Hepatocyte (in vitro differentiated cells): ENCODE measurements at regions not wholly inside any gene's neighbourhood (a gene's known extent, or its start where the extent isn't known, plus 50 kb on each side); places are given as distances from the start of the nearest gene placed in this dataset.

ENCODE experiments used
- DNase-seq: peaks from one replicate; pipeline ENCODE4 v3.0.0-alpha.2; 2016; ENCODE audit warnings: low spot score
- H2AFZ ChIP-seq: fragments of 200-600 bp; sonication (generic); 2 replicates; pipeline ENCODE4 v1.6.0; 2016; ENCODE audit warnings: antibody characterized with exemption, mild to moderate bottlenecking
- H3K27ac ChIP-seq: fragments of 200-600 bp; sonication (generic); 2 replicates; pipeline ENCODE4 v1.5.1; 2016; ENCODE audit warnings: mild to moderate bottlenecking
- H3K27me3 ChIP-seq: fragments of 200-600 bp; sonication (generic); 2 replicates; pipeline ENCODE4 v1.6.1; 2016
- H3K36me3 ChIP-seq: fragments of 200-600 bp; sonication (generic); replicated peaks from 2 replicates; pipeline ENCODE4 v1.5.1; 2016; ENCODE audit warnings: low read depth; ENCODE audit not compliant: insufficient read depth
- H3K4me1 ChIP-seq: fragments of 200-600 bp; sonication (generic); 2 replicates; pipeline ENCODE4 v1.5.1; 2016; ENCODE audit warnings: mild to moderate bottlenecking, moderate library complexity; ENCODE audit not compliant: insufficient read depth
- H3K4me2 ChIP-seq: fragments of 200-600 bp; sonication (generic); 2 replicates; pipeline ENCODE4 v1.6.0; 2016
- H3K4me3 ChIP-seq: fragments of 200-600 bp; sonication (generic); 2 replicates; pipeline ENCODE4 v1.5.1; 2016; ENCODE audit warnings: mild to moderate bottlenecking
- H3K79me2 ChIP-seq: fragments of 200-600 bp; sonication (generic); 2 replicates; pipeline ENCODE4 v1.6.0; 2017; ENCODE audit warnings: mild to moderate bottlenecking
- H3K9me2 ChIP-seq: fragments of 200-600 bp; sonication (generic); replicated peaks from 2 replicates; pipeline ENCODE4 v1.6.0; 2017; ENCODE audit warnings: mild to moderate bottlenecking; ENCODE audit not compliant: insufficient read depth
- H3K9me3 ChIP-seq: fragments of 200-600 bp; sonication (generic); 2 replicates; pipeline ENCODE4 v1.5.1; 2016; ENCODE audit warnings: low read depth, mild to moderate bottlenecking
- H4K20me1 ChIP-seq: fragments of 200-600 bp; sonication (generic); 2 replicates; pipeline ENCODE4 v1.6.0; 2016; ENCODE audit warnings: mild to moderate bottlenecking; ENCODE audit not compliant: insufficient read depth, poor library complexity, severe bottlenecking
- EZH2 ChIP-seq: fragments of 200-600 bp; sonication (generic); IDR thresholded peaks from 2 replicates; pipeline ENCODE4 v1.6.1; 2016; ENCODE audit warnings: antibody characterized with exemption, mild to moderate bottlenecking, borderline replicate concordance
- EZH2phosphoT487 ChIP-seq: fragments of 200-600 bp; sonication (generic); IDR thresholded peaks from one replicate; pipeline ENCODE4 v1.6.1; 2018; ENCODE audit warnings: antibody characterized with exemption, mild to moderate bottlenecking, low read depth, moderate library complexity; ENCODE audit not compliant: unreplicated experiment, severe bottlenecking
- WGBS: methylation state at CpG from one replicate; pipeline ENCODE4 v1.1.6; 2016; ENCODE audit warnings: low lambda C conversion rate; ENCODE audit errors: missing lambda C conversion rate; 5-methylcytosine and 5-hydroxymethylcytosine counted together
- TF ChIP-seq, protein P1 (sequence below): fragments of 200-600 bp; sonication (generic); IDR thresholded peaks from 2 replicates; pipeline ENCODE4 v1.5.1; 2016; ENCODE audit warnings: antibody characterized with exemption, mild to moderate bottlenecking; ENCODE audit not compliant: poor library complexity

- H3K4me1 ChIP-seq, result no peaks in the 10 kb centered on the region
- H4K20me1 ChIP-seq, result no peaks in the 10 kb centered on the region
- no peaks in the 10 kb centered on the region for H3K36me3 ChIP-seq
- no peaks in the 10 kb centered on the region for H3K79me2 ChIP-seq
- no peak for DNase-seq
- H3K4me3 ChIP-seq, result no peak overlapping the region
- H3K9me2 ChIP-seq, result no peaks in the 10 kb centered on the region
- no peaks in the 10 kb centered on the region for H3K9me3 ChIP-seq
- no peak overlapping the region for H3K27ac ChIP-seq
- H3K27me3 ChIP-seq, result no peaks in the 10 kb centered on the region
- TF ChIP-seq EZH2 (no peak), EZH2phosphoT487 (no peak)
- TF ChIP-seq, protein P1, sequence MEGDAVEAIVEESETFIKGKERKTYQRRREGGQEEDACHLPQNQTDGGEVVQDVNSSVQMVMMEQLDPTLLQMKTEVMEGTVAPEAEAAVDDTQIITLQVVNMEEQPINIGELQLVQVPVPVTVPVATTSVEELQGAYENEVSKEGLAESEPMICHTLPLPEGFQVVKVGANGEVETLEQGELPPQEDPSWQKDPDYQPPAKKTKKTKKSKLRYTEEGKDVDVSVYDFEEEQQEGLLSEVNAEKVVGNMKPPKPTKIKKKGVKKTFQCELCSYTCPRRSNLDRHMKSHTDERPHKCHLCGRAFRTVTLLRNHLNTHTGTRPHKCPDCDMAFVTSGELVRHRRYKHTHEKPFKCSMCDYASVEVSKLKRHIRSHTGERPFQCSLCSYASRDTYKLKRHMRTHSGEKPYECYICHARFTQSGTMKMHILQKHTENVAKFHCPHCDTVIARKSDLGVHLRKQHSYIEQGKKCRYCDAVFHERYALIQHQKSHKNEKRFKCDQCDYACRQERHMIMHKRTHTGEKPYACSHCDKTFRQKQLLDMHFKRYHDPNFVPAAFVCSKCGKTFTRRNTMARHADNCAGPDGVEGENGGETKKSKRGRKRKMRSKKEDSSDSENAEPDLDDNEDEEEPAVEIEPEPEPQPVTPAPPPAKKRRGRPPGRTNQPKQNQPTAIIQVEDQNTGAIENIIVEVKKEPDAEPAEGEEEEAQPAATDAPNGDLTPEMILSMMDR, result no peak
- H2AFZ ChIP-seq, result no peak overlapping the region
- WGBS, result 86% methylated on average over 3 of the region's 3 CpGs
- no peak overlapping the region for H3K4me2 ChIP-seq
These were observed 339.6 kb downstream of the ANKRD50 start for GRCh38 chr4:124372916-124373315.

DNA sequence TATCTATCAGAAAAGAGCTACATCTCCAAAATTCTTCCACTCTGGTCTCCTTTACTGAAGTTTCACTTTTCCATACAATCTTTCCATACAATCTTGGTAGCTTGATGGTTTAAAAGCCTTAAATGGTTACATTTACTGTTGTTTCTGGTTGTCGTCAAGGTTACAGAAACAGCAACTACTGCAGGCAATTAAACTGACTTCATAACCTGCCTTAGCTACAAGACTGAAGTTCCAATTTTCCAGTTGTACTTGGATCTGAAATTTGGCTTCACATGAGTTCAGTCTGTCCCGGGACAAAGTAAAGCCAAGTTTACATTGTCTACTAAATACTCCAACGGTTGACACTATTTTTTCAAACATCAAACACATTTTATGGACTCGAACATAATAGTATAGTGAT, 326.4 kb downstream of the ANKRD50 start:
- H3K4me1 ChIP-seq, result no peaks in the 10 kb centered on the region
- 43% methylated on average over 4 of the region's 4 CpGs for WGBS
- no peak for DNase-seq
- H3K4me2 ChIP-seq, result no peak overlapping the region
- H3K9me2 ChIP-seq, result no peaks in the 10 kb centered on the region
- H3K27me3 ChIP-seq, result no peaks in the 10 kb centered on the region
- no peaks in the 10 kb centered on the region for H3K9me3 ChIP-seq
- H4K20me1 ChIP-seq, result no peaks in the 10 kb centered on the region
- H3K27ac ChIP-seq, result no peak overlapping the region
- no peak overlapping the region for H3K4me3 ChIP-seq
- H3K79me2 ChIP-seq, result no peaks in the 10 kb centered on the region
- TF ChIP-seq, protein P1, result no peak
- TF ChIP-seq EZH2phosphoT487 (no peak), EZH2 (no peak)
- no peak overlapping the region for H2AFZ ChIP-seq
- H3K36me3 ChIP-seq, result no peaks in the 10 kb centered on the region

DNA sequence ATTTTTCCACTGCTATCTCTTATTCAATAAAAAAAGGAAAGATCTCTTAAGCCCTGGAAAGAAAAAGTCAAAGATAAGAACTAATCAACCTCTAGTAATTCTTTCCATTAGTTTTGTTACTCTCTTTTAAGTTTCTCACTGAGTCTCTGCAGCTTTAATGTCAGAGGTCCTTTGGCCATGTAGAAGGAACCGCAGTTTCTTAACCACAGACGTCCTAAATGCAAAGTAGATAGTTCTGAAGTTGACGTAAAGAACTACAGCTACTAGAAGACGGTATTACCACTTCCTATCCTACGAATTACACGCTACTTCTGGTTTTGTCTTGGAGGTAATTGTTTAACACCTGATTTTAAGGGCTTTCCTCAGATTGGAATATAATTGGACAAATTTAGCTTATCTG, 325.9 kb downstream of the ANKRD50 start:
- no peaks in the 10 kb centered on the region for H3K27me3 ChIP-seq
- DNase-seq, result no peak
- no peaks in the 10 kb centered on the region for H3K9me2 ChIP-seq
- H3K4me1 ChIP-seq, result no peaks in the 10 kb centered on the region
- H3K4me3 ChIP-seq, result no peak overlapping the region
- 73% methylated on average over 6 of the region's 6 CpGs for WGBS
- no peaks in the 10 kb centered on the region for H3K79me2 ChIP-seq
- H2AFZ ChIP-seq, result no peak overlapping the region
- no peak overlapping the region for H3K4me2 ChIP-seq
- H4K20me1 ChIP-seq, result no peaks in the 10 kb centered on the region
- H3K36me3 ChIP-seq, result no peaks in the 10 kb centered on the region
- TF ChIP-seq, protein P1, result no peak
- TF ChIP-seq EZH2 (no peak), EZH2phosphoT487 (no peak)
- no peaks in the 10 kb centered on the region for H3K9me3 ChIP-seq
- H3K27ac ChIP-seq, result no peak overlapping the region

DNA sequence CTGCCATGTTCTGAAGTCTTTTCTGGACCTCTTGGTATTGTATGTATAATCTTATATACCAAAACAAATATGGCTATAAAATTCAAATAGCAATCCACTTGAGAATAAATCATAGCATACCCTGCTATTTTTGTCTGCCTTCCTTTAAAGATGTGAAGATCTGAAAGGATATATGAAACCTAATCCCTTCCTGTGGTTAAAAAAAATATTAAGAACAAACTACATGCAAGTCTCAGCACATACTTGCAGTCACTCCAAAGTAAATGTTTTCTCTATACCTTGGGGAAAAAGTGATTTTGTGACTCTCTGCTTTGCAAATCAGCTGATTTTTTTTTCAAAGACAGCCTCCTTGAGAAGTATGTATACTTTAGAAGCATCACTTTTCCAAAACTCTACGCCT, 322.9 kb downstream of the ANKRD50 start:
- no peaks in the 10 kb centered on the region for H3K27me3 ChIP-seq
- TF ChIP-seq, protein P1, result no peak
- TF ChIP-seq EZH2, result no peak
- no peak for TF ChIP-seq EZH2phosphoT487
- H4K20me1 ChIP-seq, result no peaks in the 10 kb centered on the region

More for the DNA sequence above, 322.9 kb downstream of the ANKRD50 start:
- Histone ChIP-seq H3K9me2 (no peaks in the 10 kb centered on the region), H3K27ac (no peak overlapping the region), H3K4me1 (no peaks in the 10 kb centered on the region), H2AFZ (no peak overlapping the region), H3K4me3 (no peak overlapping the region), H3K79me2 (no peaks in the 10 kb centered on the region), H3K9me3 (no peaks in the 10 kb centered on the region), H3K36me3 (no peaks in the 10 kb centered on the region), H3K4me2 (no peak overlapping the region)
- no peak for DNase-seq
- WGBS, result 84% methylated on average over 1 of the region's 1 CpG
